Panc1 (cell line): ENCODE measurements at regions not wholly inside any gene's neighbourhood (a gene's known extent, or its start where the extent isn't known, plus 50 kb on each side); places are given as distances from the start of the nearest gene placed in this dataset.

ENCODE experiments used
- SIN3A ChIP-seq: IDR thresholded peaks from 2 replicates; pipeline ENCODE4 v1.6.1; 2012; ENCODE audit warnings: low read depth, mild to moderate bottlenecking, low read length, moderate library complexity, borderline replicate concordance; ENCODE audit not compliant: insufficient read depth
- TF ChIP-seq, protein P1 (sequence below): fragments of 450-650 bp; IDR thresholded peaks from 2 replicates; pipeline ENCODE4 v1.5.1; 2017; ENCODE audit warnings: mild to moderate bottlenecking

- TF ChIP-seq, protein P1, sequence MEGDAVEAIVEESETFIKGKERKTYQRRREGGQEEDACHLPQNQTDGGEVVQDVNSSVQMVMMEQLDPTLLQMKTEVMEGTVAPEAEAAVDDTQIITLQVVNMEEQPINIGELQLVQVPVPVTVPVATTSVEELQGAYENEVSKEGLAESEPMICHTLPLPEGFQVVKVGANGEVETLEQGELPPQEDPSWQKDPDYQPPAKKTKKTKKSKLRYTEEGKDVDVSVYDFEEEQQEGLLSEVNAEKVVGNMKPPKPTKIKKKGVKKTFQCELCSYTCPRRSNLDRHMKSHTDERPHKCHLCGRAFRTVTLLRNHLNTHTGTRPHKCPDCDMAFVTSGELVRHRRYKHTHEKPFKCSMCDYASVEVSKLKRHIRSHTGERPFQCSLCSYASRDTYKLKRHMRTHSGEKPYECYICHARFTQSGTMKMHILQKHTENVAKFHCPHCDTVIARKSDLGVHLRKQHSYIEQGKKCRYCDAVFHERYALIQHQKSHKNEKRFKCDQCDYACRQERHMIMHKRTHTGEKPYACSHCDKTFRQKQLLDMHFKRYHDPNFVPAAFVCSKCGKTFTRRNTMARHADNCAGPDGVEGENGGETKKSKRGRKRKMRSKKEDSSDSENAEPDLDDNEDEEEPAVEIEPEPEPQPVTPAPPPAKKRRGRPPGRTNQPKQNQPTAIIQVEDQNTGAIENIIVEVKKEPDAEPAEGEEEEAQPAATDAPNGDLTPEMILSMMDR: no peak
- no peak for TF ChIP-seq SIN3A
Observed at GRCh38 chr6:50935442-50935841, 116.8 kb downstream of the TFAP2B start.
